Mesenchymal stem cell (in vitro differentiated cells and primary cell): ENCODE measurements at regions not wholly inside any gene's neighbourhood (a gene's known extent, or its start where the extent isn't known, plus 50 kb on each side); places are given as distances from the start of the nearest gene placed in this dataset.

Source experiments
- DNase-seq: peaks from one replicate; pipeline ENCODE4 v3.0.0-alpha.2; 2013
- H2AFZ ChIP-seq: one replicate; pipeline ENCODE4 v1.6.1; 2013; ENCODE audit warnings: low read depth, mild to moderate bottlenecking, control low read depth, inconsistent platforms, low read length, moderate library complexity
- H2AK5ac ChIP-seq: 2 replicates; pipeline ENCODE4 v1.6.1; 2013; ENCODE audit warnings: low read length, moderate library complexity, mild to moderate bottlenecking, inconsistent platforms; ENCODE audit not compliant: severe bottlenecking
- H2BK120ac ChIP-seq: one replicate; pipeline ENCODE4 v1.6.1; 2013; ENCODE audit warnings: low read depth, mild to moderate bottlenecking, inconsistent platforms, low read length, moderate library complexity
- H2BK12ac ChIP-seq, 2 experiments: one replicate each; pipeline ENCODE4 v1.6.1; 2013; ENCODE audit warnings: inconsistent platforms in 2 of 2, low read length in 2 of 2, mild to moderate bottlenecking in 2 of 2, moderate library complexity in 2 of 2, control low read depth in 1 of 2
- H2BK15ac ChIP-seq: one replicate; pipeline ENCODE4 v1.6.1; 2013; ENCODE audit warnings: mild to moderate bottlenecking, low read depth, inconsistent platforms; ENCODE audit not compliant: poor library complexity, severe bottlenecking
- H2BK5ac ChIP-seq: 2 replicates; pipeline ENCODE4 v1.6.1; 2013; ENCODE audit warnings: low read depth, mild to moderate bottlenecking, low read length, control low read depth, inconsistent platforms; ENCODE audit not compliant: poor library complexity, severe bottlenecking
- H3K14ac ChIP-seq, 2 experiments: one replicate each; pipeline ENCODE4 v1.6.1; 2013; ENCODE audit warnings: inconsistent platforms in 2 of 2, low read length in 2 of 2, control low read depth in 1 of 2, mild to moderate bottlenecking in 1 of 2, moderate library complexity in 1 of 2
- H3K18ac ChIP-seq, 2 experiments: one replicate each; pipeline ENCODE4 v1.6.1; 2013; ENCODE audit warnings: inconsistent platforms in 2 of 2, low read length in 2 of 2, control low read depth in 1 of 2, low read depth in 1 of 2, mild to moderate bottlenecking in 1 of 2
- H3K23ac ChIP-seq, 2 experiments: one replicate each; pipeline ENCODE4 v1.6.1; 2013; ENCODE audit warnings: inconsistent platforms in 2 of 2, low read length in 2 of 2, mild to moderate bottlenecking in 2 of 2, moderate library complexity in 2 of 2, control low read depth in 1 of 2
- H3K27ac ChIP-seq: 2 replicates; pipeline ENCODE4 v1.5.1; 2013; ENCODE audit warnings: mild to moderate bottlenecking, moderate library complexity, low read length, control low read depth, inconsistent platforms; ENCODE audit not compliant: poor library complexity, severe bottlenecking
- H3K27me3 ChIP-seq, 2 experiments: 2 replicates each; pipeline versions ENCODE4 v1.6.1 to v1.7.0; 2013; ENCODE audit warnings: low read length in 2 of 2, mild to moderate bottlenecking in 2 of 2, moderate library complexity in 2 of 2, control low read depth in 1 of 2, inconsistent platforms in 1 of 2; ENCODE audit not compliant: control insufficient read depth in 1 of 2, insufficient read depth in 1 of 2
- H3K36me3 ChIP-seq, 2 experiments: 2 replicates each; pipeline versions ENCODE4 v1.6.1 to v1.7.0; 2013; ENCODE audit warnings: low read length in 2 of 2, control low read depth in 1 of 2, inconsistent platforms in 1 of 2, low read depth in 1 of 2, mild to moderate bottlenecking in 1 of 2; ENCODE audit not compliant: insufficient read depth in 2 of 2, control insufficient read depth in 1 of 2
- H3K4ac ChIP-seq, 2 experiments: one replicate each; pipeline ENCODE4 v1.6.1; 2013; ENCODE audit warnings: inconsistent platforms in 2 of 2, low read length in 2 of 2, mild to moderate bottlenecking in 2 of 2, moderate library complexity in 2 of 2, control low read depth in 1 of 2, low read depth in 1 of 2
- H3K4me1 ChIP-seq: 2 replicates; pipeline ENCODE4 v1.6.1; 2013; ENCODE audit warnings: low read depth, low read length, control low read depth; ENCODE audit not compliant: control insufficient read depth, insufficient read depth
- H3K4me2 ChIP-seq: 2 replicates; pipeline ENCODE4 v1.6.1; 2013; ENCODE audit warnings: low read length, mild to moderate bottlenecking, inconsistent platforms; ENCODE audit not compliant: poor library complexity, severe bottlenecking
- H3K4me3 ChIP-seq, 2 experiments: 2 replicates each; pipeline versions ENCODE4 v1.5.1 to v1.7.0; 2013; ENCODE audit warnings: low read length in 2 of 2, mild to moderate bottlenecking in 2 of 2, control low read depth in 1 of 2, low read depth in 1 of 2; ENCODE audit not compliant: insufficient read depth in 1 of 2
- H3K79me1 ChIP-seq: replicated peaks from 2 replicates; pipeline ENCODE4 v1.6.1; 2013; ENCODE audit warnings: mild to moderate bottlenecking, control low read depth, low read length, inconsistent platforms; ENCODE audit not compliant: poor library complexity, severe bottlenecking
- H3K9ac ChIP-seq: 2 replicates; pipeline ENCODE4 v1.7.0; 2013; ENCODE audit warnings: mild to moderate bottlenecking, low read length, moderate library complexity
- H3K9me3 ChIP-seq: 2 replicates; pipeline ENCODE4 v1.7.0; 2013; ENCODE audit warnings: mild to moderate bottlenecking, low read length; ENCODE audit not compliant: control insufficient read depth
- H4K8ac ChIP-seq: one replicate; pipeline ENCODE4 v1.6.1; 2013; ENCODE audit warnings: inconsistent platforms, mild to moderate bottlenecking, low read length, moderate library complexity
- H4K91ac ChIP-seq: one replicate; pipeline ENCODE4 v1.6.1; 2013; ENCODE audit warnings: mild to moderate bottlenecking, low read length, inconsistent platforms
- WGBS: methylation state at CpG from one replicate; pipeline ENCODE4 v1.1.7; 2013; ENCODE audit warnings: mixed read lengths; 5-methylcytosine and 5-hydroxymethylcytosine counted together

DNA sequence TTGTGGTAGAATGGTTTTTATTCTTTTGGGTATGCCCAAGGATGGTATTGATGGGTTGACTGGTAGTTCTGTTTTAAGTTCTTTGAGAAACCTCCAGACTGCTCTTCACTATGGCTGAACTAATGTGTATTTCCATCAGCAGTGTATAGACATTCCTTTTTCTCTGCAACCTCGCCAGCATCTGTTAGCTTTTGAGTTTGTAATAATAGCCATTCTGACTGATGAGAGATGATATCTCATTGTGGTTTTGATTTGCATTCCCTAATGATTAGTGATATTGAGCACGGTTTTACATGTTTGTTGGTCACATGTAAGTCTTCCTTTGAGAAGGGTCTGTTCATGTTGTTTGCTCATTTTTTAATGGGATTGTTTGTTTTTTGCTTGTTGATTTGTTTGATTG lies 1348.7 kb upstream of the NXPH2 start:
- Histone ChIP-seq H3K36me3 (no peaks in the 10 kb centered on the region), H3K27ac (no peak overlapping the region), H3K27me3 (no peaks in the 10 kb centered on the region), H3K9me3 (no peaks in the 10 kb centered on the region), H4K8ac (no peak overlapping the region), H3K4me3 (no peak overlapping the region), H3K18ac (no peak overlapping the region), H3K9ac (no peak overlapping the region), H3K4me2 (no peak overlapping the region), H2BK15ac (no peak overlapping the region), H2AK5ac (no peak overlapping the region), H3K4ac (no peak overlapping the region), H4K91ac (no peak overlapping the region), H2BK12ac (no peak overlapping the region), H2AFZ (no peak overlapping the region), H3K79me1 (no peaks in the 10 kb centered on the region), H3K4me1 (no peaks in the 10 kb centered on the region), H2BK5ac (no peak overlapping the region), H3K23ac (no peak overlapping the region), H2BK120ac (no peak overlapping the region), H3K14ac (no peak overlapping the region)
- 77% methylated on average over 2 of the region's 2 CpGs for WGBS
- no peak for DNase-seq

DNA sequence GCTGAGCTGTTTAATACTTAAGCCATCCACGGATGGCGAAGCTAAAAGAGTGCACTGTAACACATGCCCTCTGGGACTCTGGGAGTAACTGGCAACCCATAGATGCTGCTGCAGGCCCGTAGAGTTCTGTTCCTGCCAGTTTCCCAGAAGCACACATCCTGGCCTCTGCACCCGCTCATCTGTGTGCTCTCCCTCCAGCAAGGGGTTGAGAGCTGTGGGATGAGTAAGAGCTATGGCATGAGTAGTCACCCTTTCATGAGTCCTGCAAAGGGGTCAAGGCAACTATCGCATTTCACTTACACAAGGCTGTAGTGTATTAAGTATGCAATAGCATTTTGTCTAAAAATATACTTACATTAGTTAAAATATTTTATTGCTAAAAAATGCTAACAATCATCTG lies 1341.8 kb upstream of the NXPH2 start:
- no peak overlapping the region for H2BK12ac ChIP-seq
- no peak overlapping the region for H3K9ac ChIP-seq
- H3K4me1 ChIP-seq: peaks cover 7% of the 10 kb centered on the region
- H3K4me3 ChIP-seq: no peak overlapping the region
- H3K4me2 ChIP-seq: peak overlapping the region; percentile 14
- no peak overlapping the region for H4K91ac ChIP-seq
- no peak overlapping the region for H3K14ac ChIP-seq
- no peak overlapping the region for H2AFZ ChIP-seq
- H2BK5ac ChIP-seq: no peak overlapping the region
- no peak overlapping the region for H2BK120ac ChIP-seq
- no peak overlapping the region for H3K23ac ChIP-seq
- no peak overlapping the region for H3K18ac ChIP-seq
- no peaks in the 10 kb centered on the region for H3K9me3 ChIP-seq
- 73% methylated on average over 4 of the region's 5 CpGs for WGBS
- H3K79me1 ChIP-seq: no peaks in the 10 kb centered on the region
- DNase-seq: peak; percentile 22
- H3K4ac ChIP-seq: no peak overlapping the region
- peak overlapping the region; percentile 10 for H3K27ac ChIP-seq
- H2BK15ac ChIP-seq: no peak overlapping the region
- H3K36me3 ChIP-seq: no peaks in the 10 kb centered on the region
- H2AK5ac ChIP-seq: no peak overlapping the region
- H4K8ac ChIP-seq: no peak overlapping the region
- H3K27me3 ChIP-seq: no peaks in the 10 kb centered on the region

DNA sequence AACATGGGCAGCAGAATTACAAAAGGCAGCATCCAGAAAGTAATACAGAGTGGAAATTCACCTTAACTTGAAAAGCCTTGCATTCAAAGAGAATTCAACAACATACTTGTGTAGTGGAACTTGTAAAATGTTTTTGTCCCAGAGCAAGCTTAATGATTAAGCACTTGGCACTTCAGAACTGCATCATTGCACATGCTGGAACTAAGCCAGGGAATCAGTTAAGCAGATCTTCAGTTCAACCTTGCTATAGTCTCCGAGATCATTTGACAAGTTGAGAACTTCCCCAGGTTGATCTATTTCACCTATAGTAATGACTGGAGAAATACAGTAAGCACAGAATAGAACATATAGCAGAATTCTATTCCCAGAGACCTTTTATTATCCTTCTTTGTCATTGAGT lies 1337.2 kb upstream of the NXPH2 start:
- H2BK15ac ChIP-seq: no peak overlapping the region
- H3K79me1 ChIP-seq: no peaks in the 10 kb centered on the region
- WGBS: no CpG with 5 or more reads among the region's 1 CpG
- no peak for DNase-seq
- H3K14ac ChIP-seq: no peak overlapping the region
- H3K23ac ChIP-seq: no peak overlapping the region
- H4K91ac ChIP-seq: no peak overlapping the region
- no peak overlapping the region for H2BK5ac ChIP-seq
- H4K8ac ChIP-seq: no peak overlapping the region
- H2AK5ac ChIP-seq: no peak overlapping the region
- no peak overlapping the region for H3K9ac ChIP-seq
- H3K4me3 ChIP-seq: no peak overlapping the region
- no peak overlapping the region for H2BK12ac ChIP-seq
- no peaks in the 10 kb centered on the region for H3K27me3 ChIP-seq
- peak overlapping the region; percentile 62 for H3K27ac ChIP-seq
- H2BK120ac ChIP-seq: no peak overlapping the region
- no peaks in the 10 kb centered on the region for H3K36me3 ChIP-seq
- no peak overlapping the region for H3K18ac ChIP-seq
- H3K4ac ChIP-seq: no peak overlapping the region
- H3K4me1 ChIP-seq: peaks cover 7% of the 10 kb centered on the region
- no peak overlapping the region for H2AFZ ChIP-seq
- H3K9me3 ChIP-seq: no peaks in the 10 kb centered on the region
- H3K4me2 ChIP-seq: no peak overlapping the region

DNA sequence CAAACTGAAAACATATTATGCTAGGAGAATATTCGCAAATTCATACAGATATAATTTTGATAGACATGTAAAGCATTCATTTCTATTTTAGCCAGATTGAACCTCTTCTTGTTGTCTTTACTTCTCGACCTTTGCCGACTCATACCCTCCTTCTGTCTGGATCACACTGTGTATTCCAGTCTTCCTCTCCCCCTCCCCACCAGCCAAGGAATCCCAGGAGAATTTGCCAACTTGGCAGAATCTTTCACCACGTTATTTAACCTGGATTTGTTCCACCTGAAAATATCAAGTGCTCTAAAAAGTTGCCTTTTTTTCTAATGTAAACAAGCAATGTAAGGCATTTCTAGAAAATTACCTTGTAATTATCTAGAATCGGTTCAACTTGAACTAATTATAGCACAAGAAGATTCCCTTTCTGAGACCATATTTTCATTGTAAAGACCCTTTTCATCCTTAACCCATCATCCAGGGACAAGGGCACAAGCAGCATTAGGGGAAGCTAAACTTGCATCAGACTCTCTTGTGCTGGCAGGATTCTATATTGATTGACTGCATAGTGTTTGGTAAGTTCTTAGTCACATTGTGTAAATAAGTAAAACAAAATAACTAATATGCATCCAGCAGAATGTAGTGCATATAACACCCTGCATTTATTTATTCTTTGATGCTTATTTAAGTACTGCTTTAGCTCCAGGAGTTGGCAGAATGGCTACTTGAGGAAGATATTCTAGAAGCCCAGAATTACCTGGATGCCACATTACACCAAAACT lies 1328.7 kb upstream of the NXPH2 start:
- Histone ChIP-seq H4K8ac (no peak overlapping the region), H3K4me2 (no peak overlapping the region), H2BK15ac (no peak overlapping the region), H2BK120ac (no peak overlapping the region), H3K23ac (no peak overlapping the region), H3K4me1 (no peaks in the 10 kb centered on the region), H3K27ac (no peak overlapping the region), H3K18ac (no peak overlapping the region), H4K91ac (no peak overlapping the region), H2AK5ac (no peak overlapping the region), H3K36me3 (no peaks in the 10 kb centered on the region), H3K4ac (no peak overlapping the region), H3K27me3 (no peaks in the 10 kb centered on the region), H3K4me3 (no peak overlapping the region), H3K79me1 (no peaks in the 10 kb centered on the region), H3K9me3 (no peaks in the 10 kb centered on the region), H3K14ac (no peak overlapping the region), H2AFZ (no peak overlapping the region), H2BK5ac (no peak overlapping the region), H3K9ac (no peak overlapping the region), H2BK12ac (no peak overlapping the region)
- no peak for DNase-seq
- 90% methylated on average over 3 of the region's 5 CpGs for WGBS
